GM19455 (cell line): ENCODE measurements at regions not wholly inside any gene's neighbourhood (a gene's known extent, or its start where the extent isn't known, plus 50 kb on each side); places are given as distances from the start of the nearest gene placed in this dataset.

Experiments
- ATAC-seq: cut with Tn5 transposase; IDR thresholded peaks from one replicate; pipeline ENCODE4 v1.9.1; 2021; ENCODE audit not compliant: unreplicated experiment

DNA sequence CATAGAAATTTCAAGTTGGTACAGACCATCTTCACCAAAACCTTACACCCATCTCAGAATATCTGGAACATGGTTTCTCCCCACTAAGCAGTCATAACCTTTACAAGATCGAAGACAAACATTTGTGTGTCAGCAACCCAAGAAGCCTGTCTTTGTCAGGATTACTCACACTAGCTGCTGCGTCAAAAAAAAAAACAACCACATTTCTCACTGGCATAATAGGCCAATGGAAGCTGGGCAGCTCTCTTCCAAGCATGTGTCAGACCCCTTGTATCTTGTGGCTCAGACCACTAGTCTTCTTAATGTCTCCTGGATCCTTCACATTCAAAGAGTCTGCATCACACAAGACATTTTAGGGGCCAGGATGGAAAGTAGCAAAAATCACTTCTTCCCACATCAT, 266.9 kb upstream of the IGF1R start:
- no peak for ATAC-seq

DNA sequence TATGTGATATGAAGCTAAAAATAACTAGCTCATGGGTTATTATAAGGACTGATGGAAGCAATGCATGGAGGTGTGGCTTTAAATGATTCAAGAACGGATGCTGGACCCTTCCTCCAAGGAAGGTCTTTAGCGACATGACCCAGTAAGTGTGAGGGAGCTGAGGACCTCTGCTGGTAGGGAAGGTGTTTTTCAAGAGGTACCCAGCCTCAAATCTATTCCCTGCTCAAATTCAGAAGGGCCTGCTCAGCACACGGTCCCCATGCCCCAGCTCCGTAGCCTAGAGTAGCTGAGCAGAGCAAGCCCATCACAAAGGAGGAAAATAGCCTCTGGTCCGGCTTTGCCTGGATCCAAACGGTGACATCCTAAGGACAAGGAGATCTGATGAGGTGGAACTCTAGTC, 266.2 kb upstream of the IGF1R start:
- ATAC-seq, result no peak

DNA sequence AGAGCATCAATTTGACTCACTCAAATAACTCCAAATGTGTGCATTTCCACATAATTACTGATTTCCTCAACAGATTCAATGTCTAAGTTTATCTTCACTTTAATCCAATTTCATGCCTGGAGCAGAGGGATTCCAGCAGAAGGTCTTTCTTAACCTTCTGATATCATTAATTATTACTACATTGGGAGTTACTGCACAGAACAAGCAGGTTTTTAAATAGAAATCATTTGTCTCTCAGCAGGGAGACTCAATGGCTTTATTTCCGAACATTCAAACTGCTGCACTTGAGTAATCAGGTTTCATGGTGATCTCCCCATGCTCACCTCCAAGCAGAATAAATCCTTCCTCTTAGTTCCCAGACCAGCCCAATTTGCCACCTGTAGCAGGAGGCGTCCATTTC, 264.8 kb upstream of the IGF1R start:
- ATAC-seq, result no peak

DNA sequence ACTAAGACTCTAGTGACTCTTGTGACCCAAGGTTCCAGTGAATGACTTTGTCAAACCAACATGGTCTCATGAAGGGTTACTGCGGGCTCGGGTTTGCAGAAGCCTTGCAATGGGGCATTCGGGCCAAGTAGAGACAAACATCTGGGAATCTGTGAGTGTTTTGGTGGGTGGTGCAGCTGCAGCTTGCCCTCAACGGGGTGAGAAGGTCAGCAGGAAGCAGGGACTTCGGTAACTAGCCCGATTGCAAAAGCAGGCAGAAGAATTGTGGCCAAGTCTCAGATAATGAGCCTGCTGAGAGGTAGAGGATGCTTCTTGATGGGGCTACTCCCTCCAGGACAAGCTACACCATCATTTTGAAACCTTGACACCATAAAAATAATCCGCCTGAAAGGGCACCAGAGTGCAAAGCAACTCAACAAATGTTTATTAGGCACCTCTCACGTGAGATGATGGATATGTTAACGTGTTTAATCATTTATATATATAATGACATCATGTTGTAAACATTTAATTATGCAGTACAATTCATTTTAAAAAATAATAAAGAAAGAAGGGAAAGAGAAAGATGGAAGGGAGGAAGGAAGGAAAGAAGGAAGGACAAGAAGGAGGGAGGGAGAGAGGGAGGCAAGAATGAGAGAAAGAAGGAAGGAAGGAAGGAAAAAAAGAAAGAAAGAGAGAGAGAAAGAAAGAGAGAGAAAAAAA, 263.9 kb upstream of the IGF1R start:
- no peak for ATAC-seq

DNA sequence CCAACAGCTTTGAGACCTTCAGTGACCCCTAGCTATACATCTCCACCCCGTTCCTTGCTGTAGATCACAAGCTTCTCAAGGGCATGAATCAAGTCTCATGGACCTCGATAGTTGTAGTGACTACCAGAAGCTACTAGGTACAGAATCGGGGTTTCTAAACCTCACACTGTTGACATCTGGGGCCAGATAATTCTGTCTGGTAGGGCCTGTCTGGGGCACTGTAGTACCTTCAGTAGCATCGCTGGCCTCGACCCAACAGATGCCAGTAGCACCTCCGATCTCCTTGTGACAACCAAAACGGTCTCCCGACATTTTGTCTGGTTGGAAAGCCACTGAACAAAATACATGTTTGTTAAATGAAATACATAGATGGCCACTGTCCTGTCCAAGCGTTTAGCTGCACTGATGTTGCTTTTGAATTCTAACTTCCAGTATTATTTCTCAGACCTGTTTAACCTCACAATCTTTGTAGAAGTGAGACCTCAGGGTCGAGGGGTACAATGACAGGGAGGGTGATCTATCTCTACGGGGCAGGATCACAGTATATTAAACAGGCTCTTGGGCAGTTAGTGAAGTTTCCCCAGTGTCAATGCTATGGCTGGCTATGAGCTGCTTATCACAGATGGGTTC, 262.5 kb upstream of the IGF1R start:
- ATAC-seq, result no peak

DNA sequence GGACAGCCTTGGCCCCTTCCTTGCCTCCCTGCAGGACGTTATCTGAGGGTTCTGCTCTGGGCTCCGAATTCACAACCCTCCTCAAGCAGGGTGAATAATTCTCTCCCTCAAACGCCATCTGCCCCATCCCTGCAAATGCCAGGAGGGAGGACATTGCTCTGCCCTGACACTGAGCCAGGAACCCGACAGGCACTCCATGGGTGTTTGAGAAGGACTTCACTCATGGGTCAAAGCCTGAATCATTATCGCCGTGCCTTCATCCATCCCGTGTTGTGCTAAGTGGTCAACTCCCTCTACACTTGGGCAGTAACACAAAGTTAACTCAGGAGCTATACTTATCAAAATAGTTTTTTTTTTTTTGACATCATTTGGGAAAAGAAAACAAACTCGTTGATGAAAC, 261.8 kb upstream of the IGF1R start:
- ATAC-seq, result no peak

DNA sequence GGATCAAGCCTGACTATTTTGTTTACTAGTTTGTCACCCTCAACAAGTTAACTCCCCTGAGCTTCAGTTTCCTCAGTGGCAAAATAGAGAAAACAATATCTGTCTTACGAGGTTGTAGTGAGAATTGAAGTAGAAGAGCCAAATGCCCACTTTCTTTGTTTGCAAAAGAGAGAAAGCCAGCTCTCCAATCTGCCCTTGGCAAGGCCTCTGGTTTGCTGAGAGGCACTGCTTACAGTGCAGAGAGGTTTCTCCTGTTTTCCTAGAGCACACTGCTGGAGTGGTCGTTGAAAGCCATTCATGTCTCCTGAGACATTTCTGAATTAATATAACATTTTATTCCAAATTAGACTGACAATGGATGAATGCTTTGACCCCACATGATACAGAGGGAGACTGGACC, 260.5 kb upstream of the IGF1R start:
- ATAC-seq, result no peak

DNA sequence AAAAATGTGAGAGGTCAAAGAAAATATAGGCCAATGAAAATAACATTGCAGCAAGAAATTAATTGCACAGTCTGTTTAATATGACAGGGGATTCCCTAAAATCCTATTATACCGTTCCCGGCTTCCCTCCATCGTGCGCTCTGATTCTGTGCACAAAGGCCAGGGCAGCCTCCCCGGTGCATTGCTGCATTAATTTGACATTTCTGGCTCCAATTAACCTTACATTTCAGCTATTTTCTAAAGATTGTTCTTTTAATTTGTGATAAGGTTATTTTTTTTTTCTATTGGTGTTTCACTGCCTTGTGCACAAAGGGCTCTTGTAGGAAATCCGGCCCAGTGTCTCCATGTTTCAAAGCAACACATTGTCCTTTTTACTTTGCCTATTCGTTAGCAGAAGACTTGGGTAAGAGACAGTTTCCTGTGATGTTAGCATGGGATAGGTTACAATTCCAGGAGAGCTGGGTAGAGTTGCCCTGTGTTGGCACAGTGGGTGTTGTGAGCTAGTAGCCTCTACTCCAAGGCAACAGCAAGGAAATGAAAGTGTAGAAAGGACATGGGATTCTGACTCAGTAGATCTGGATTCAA, 257.3 kb upstream of the IGF1R start:
- no peak for ATAC-seq

DNA sequence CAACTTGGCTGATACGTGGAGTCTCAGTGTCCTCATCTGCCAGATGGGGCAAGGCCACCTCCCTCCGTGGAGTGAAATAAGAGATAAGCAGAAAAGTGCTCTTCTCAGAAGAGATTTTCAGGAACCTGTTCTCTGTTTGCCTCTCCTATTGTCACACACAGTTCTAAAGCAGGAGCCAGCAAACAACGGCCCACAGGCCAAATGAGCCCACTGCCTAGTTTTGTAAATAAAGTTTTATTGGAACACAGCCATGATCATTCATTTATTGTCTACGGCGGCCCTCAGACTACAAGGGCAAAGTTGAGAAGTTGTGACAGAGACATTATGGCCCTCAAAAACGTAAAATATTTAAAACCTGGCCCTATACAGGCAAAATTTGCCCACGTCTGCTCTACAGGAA, 256.8 kb upstream of the IGF1R start:
- ATAC-seq, result no peak

DNA sequence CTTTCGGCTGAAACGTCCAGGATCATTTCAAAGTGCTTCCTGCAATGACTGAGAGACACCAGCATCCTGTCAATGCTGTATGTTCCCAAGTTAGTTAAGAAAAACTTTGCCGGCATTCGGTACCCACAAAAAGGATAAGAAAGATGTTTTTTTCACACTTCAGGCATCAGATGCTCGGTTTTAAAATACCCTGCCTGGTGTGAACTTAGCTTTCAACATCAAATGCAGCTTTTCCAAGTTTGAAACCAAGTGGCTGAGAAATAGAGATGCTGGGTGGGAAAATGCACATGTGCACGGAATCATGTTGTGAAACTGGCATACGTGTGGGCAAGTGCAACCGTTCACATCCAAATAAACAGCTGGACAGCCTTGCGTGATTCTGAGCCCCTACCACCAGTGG, 254.9 kb upstream of the IGF1R start:
- ATAC-seq, result no peak

DNA sequence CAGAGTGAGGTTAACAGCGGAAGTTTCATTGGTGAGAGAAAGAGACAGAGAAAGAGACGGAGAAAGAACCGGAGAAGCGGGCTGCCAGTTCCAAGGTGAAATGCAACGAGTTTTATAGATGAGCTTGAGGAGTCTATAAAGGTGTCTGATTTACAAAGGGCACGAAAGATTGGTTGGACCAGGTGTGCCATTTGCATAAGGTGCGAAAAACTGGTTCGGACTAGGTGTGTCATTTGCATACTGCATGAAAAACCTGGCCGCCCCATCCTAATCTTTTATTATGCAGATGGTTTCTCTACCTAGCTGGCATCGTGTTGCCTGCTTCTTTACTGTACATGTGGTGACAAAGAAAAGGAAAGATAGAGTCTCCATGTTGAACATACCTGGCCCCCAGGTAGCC, 253.8 kb upstream of the IGF1R start:
- no peak for ATAC-seq

DNA sequence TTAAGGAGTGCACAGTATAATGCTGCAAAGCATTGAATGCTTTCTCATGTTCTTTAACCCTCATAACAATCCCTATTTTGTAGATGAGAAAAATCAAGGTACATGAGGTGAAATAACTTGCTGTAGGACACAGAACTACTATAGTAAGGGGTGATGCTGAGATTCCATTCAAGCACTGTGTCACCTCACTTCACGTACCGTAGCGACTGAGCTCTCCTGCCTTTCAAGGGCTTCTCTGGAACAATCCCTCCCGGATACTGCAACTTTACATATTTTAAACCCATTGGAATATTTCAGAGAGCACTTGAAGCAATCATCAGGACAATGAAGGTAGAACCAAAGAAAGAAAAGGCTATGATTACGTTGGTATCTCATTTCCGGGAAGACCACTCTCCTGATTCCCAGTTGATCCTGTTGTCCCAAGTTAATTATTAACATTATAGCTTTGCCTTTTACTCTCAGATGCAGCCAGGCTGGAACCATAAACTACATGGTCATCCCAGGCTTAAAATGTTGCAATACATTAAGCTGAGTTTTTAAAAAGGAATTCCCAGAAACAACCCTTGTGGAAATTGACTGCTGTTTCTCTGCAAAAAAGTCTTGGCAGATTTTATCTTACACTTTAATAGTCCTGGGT, 252.2 kb upstream of the IGF1R start:
- no peak for ATAC-seq

DNA sequence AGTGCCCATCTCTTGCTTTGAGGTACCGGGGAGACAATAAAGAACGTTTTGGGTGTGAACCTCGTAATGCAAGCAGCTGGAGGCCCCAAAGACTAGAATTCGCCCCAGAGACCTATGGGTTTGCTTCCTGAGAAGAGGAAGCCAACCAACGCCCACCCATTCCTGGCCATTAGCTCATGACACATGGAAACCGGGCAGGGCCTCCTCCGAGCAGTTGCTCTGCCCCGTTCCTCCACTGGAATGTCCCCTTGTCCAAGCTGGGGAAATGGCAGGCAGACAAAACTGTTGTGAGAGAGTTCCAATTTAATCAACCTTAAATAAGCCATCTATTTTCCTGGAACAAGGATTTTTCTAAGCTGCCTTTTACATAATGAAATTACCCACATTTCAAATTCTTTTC, 250.9 kb upstream of the IGF1R start:
- no peak for ATAC-seq

DNA sequence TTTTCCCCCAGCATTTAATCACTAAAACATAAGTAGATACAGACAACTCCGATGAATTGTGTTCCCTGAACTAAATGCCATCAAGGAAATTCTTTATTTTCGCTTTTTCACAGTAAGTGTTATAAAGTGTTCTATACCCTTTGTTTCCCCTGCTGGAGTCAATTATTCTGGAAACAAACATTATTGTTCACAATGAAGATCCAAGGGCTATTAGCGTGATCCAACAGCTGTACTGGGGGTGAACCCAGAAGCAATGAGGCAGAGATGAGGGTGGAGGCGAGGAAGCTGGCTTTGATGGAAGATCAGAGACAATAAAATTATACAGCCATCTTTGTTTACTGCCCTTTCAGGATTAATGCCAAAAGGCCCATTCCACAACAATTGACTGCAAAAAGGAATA, 250.3 kb upstream of the IGF1R start:
- ATAC-seq, result no peak

DNA sequence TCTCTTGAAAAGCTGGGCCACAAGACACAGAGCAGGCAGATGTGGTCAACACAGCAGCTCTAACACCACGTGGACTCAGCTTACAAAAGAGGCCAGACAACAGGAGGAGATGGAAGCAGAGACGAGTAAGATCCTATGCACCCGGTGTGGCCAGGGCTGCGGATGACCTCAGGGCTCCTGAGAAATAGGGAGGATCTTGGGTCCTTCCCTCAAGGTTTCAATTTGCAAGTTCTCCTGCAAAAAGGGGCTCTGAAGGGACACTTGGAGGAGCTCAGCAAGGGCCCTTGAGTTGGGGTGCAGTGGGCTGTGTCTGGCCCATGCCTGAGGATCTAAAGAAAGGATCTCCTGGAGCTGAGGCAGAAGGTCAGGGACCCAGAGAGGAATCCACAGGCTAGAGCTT, 249.5 kb upstream of the IGF1R start:
- no peak for ATAC-seq

DNA sequence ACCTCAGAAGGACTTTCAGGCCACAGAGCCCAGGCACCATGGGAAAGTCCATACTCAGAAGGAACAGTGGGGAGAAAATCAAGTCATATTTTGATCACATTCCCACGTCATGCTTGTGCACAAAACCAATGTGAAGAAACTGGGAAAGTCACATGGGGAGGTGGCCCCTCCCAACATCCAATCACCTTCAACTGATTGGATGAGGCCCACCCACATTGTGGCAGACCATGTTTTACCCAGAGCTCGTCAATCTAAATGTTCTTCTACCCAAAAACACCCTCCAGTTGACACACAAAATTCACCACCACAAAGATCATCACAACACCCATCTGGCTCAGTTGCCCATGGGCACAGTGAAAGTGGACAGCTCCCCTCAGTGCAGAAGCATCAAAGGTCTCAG, 248.2 kb upstream of the IGF1R start:
- ATAC-seq, result no peak

DNA sequence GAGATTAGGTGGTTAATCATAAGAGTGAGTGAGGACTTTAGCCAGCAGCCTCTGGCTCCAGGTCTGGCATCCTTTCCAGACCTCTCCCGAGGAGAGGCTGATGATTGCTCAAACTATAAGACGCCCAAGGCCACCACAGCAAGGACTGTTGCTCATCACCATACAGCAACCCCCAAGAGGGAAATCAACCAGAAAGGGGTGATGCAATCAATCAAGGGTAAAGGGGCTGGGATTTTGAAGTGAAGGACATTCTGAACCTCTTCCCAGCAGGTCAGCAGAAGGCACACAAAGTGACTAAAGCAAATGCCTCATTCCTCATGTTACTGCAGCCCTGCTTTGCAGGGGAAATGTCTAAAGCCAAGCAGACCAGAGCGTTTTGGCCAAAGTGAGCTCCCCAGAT, 247.3 kb upstream of the IGF1R start:
- no peak for ATAC-seq

DNA sequence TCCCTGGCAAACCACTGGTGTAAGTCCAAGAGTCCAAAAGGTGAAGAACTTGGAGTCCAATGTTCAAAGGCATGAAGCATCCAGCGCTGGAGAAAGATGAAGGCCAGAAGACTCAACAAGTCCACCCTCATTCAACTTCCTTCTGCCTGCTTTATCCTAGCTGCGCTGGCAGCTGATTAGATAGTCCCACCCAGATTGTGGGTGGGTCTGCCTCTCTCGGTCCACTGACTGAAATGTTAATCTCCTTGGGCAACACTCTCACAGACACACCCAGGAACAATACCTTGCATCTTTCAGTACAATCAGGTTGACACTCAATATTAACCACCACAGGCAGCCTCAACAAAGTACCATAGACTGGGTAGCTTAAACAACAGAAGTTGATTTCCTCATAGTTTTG, 245.9 kb upstream of the IGF1R start:
- ATAC-seq, result no peak

DNA sequence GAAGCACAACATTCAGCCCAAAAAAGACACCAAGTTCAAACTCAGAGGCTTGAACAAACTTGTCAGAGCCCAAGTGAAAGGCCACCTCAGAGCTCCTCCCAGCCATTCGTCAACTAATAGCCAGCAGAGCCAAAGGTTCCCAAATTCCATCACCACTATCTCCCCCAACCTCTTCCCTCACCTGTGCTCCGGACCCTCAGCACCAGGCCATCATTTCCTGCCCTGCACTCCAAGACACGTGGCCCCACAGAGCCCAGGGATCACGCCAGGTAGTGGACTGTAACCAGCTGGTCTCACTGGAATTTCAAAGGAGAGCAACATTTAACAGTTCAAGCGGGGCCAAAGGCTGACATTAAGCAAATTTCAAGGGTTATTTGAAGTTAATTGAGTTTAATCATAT, 245.2 kb upstream of the IGF1R start:
- no peak for ATAC-seq

DNA sequence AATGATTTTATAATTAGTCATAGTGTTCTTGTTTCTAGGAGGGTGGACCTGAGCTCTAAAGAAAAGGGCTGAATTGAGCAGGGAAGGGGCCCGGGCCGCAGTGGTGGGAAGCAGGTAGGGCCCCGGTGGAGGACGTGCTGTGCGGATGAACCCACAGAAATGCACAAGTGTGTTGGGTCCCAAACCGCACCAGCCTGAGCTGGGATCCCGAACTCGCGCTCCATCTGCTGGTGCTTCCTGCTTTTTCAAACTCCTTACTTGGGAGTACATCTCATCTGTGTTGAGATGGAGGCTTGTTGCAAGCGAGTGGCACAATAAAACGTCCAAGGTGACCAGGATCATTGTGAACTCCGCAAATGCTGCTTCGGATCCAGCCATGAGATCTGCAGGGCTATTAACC, 244.8 kb upstream of the IGF1R start:
- no peak for ATAC-seq

DNA sequence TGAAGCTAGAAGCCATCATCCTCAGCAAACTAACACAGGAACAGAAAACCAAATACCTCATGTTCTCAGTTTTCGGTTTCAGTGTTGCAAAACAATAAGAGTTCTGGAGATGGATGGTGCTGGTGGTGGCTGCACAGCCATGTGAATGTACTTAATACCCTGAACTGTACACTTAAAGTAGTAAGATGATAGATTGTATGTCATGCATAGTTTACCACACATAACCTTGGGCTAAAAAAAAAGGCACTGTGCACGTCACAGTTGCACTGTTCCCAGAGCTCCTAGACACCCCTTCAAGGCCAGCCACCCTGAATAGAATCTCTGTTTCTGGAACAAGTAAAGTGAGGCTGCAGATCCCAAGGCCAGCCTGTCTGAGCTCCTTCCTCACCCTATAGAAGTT, 243.3 kb upstream of the IGF1R start:
- ATAC-seq, result no peak

DNA sequence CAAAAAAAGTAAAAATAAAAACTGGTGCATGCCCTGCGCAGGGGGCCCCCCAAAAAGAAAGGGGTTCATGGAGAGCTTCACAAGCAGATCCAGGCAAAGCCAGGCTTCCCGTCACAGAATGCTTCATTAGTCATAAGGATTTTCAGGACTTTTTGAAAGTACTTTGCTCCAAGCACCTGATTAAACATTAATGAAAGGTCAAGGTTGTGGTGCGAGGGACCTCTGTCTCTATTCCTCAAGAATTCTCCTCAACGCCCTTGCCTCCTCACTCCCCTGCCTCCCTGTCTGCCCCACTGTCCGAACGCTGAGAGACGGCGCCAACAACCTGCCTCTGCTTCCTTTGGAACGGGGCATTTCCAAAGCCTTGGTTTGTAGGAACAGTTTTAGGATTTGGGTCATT, 240.1 kb upstream of the IGF1R start:
- no peak for ATAC-seq
